Mesenchymal stem cell (in vitro differentiated cells and primary cell): ENCODE measurements at regions not wholly inside any gene's neighbourhood (a gene's known extent, or its start where the extent isn't known, plus 50 kb on each side); places are given as distances from the start of the nearest gene placed in this dataset.

Experiments
- DNase-seq: peaks from one replicate; pipeline ENCODE4 v3.0.0-alpha.2; 2013
- H2AFZ ChIP-seq: one replicate; pipeline ENCODE4 v1.6.1; 2013; ENCODE audit warnings: low read depth, mild to moderate bottlenecking, control low read depth, inconsistent platforms, low read length, moderate library complexity
- H2AK5ac ChIP-seq: 2 replicates; pipeline ENCODE4 v1.6.1; 2013; ENCODE audit warnings: low read length, moderate library complexity, mild to moderate bottlenecking, inconsistent platforms; ENCODE audit not compliant: severe bottlenecking
- H2BK120ac ChIP-seq: one replicate; pipeline ENCODE4 v1.6.1; 2013; ENCODE audit warnings: low read depth, mild to moderate bottlenecking, inconsistent platforms, low read length, moderate library complexity
- H2BK12ac ChIP-seq, 2 experiments: one replicate each; pipeline ENCODE4 v1.6.1; 2013; ENCODE audit warnings: inconsistent platforms in 2 of 2, low read length in 2 of 2, mild to moderate bottlenecking in 2 of 2, moderate library complexity in 2 of 2, control low read depth in 1 of 2
- H2BK15ac ChIP-seq: one replicate; pipeline ENCODE4 v1.6.1; 2013; ENCODE audit warnings: mild to moderate bottlenecking, low read depth, inconsistent platforms; ENCODE audit not compliant: poor library complexity, severe bottlenecking
- H2BK5ac ChIP-seq: 2 replicates; pipeline ENCODE4 v1.6.1; 2013; ENCODE audit warnings: low read depth, mild to moderate bottlenecking, low read length, control low read depth, inconsistent platforms; ENCODE audit not compliant: poor library complexity, severe bottlenecking
- H3K14ac ChIP-seq, 2 experiments: one replicate each; pipeline ENCODE4 v1.6.1; 2013; ENCODE audit warnings: inconsistent platforms in 2 of 2, low read length in 2 of 2, control low read depth in 1 of 2, mild to moderate bottlenecking in 1 of 2, moderate library complexity in 1 of 2
- H3K18ac ChIP-seq, 2 experiments: one replicate each; pipeline ENCODE4 v1.6.1; 2013; ENCODE audit warnings: inconsistent platforms in 2 of 2, low read length in 2 of 2, control low read depth in 1 of 2, low read depth in 1 of 2, mild to moderate bottlenecking in 1 of 2
- H3K23ac ChIP-seq, 2 experiments: one replicate each; pipeline ENCODE4 v1.6.1; 2013; ENCODE audit warnings: inconsistent platforms in 2 of 2, low read length in 2 of 2, mild to moderate bottlenecking in 2 of 2, moderate library complexity in 2 of 2, control low read depth in 1 of 2
- H3K27ac ChIP-seq: 2 replicates; pipeline ENCODE4 v1.5.1; 2013; ENCODE audit warnings: mild to moderate bottlenecking, moderate library complexity, low read length, control low read depth, inconsistent platforms; ENCODE audit not compliant: poor library complexity, severe bottlenecking
- H3K27me3 ChIP-seq, 2 experiments: 2 replicates each; pipeline versions ENCODE4 v1.6.1 to v1.7.0; 2013; ENCODE audit warnings: low read length in 2 of 2, mild to moderate bottlenecking in 2 of 2, moderate library complexity in 2 of 2, control low read depth in 1 of 2, inconsistent platforms in 1 of 2; ENCODE audit not compliant: control insufficient read depth in 1 of 2, insufficient read depth in 1 of 2
- H3K36me3 ChIP-seq, 2 experiments: 2 replicates each; pipeline versions ENCODE4 v1.6.1 to v1.7.0; 2013; ENCODE audit warnings: low read length in 2 of 2, control low read depth in 1 of 2, inconsistent platforms in 1 of 2, low read depth in 1 of 2, mild to moderate bottlenecking in 1 of 2; ENCODE audit not compliant: insufficient read depth in 2 of 2, control insufficient read depth in 1 of 2
- H3K4ac ChIP-seq, 2 experiments: one replicate each; pipeline ENCODE4 v1.6.1; 2013; ENCODE audit warnings: inconsistent platforms in 2 of 2, low read length in 2 of 2, mild to moderate bottlenecking in 2 of 2, moderate library complexity in 2 of 2, control low read depth in 1 of 2, low read depth in 1 of 2
- H3K4me1 ChIP-seq: 2 replicates; pipeline ENCODE4 v1.6.1; 2013; ENCODE audit warnings: low read depth, low read length, control low read depth; ENCODE audit not compliant: control insufficient read depth, insufficient read depth
- H3K4me2 ChIP-seq: 2 replicates; pipeline ENCODE4 v1.6.1; 2013; ENCODE audit warnings: low read length, mild to moderate bottlenecking, inconsistent platforms; ENCODE audit not compliant: poor library complexity, severe bottlenecking
- H3K4me3 ChIP-seq, 2 experiments: 2 replicates each; pipeline versions ENCODE4 v1.5.1 to v1.7.0; 2013; ENCODE audit warnings: low read length in 2 of 2, mild to moderate bottlenecking in 2 of 2, control low read depth in 1 of 2, low read depth in 1 of 2; ENCODE audit not compliant: insufficient read depth in 1 of 2
- H3K79me1 ChIP-seq: replicated peaks from 2 replicates; pipeline ENCODE4 v1.6.1; 2013; ENCODE audit warnings: mild to moderate bottlenecking, control low read depth, low read length, inconsistent platforms; ENCODE audit not compliant: poor library complexity, severe bottlenecking
- H3K9ac ChIP-seq: 2 replicates; pipeline ENCODE4 v1.7.0; 2013; ENCODE audit warnings: mild to moderate bottlenecking, low read length, moderate library complexity
- H3K9me3 ChIP-seq: 2 replicates; pipeline ENCODE4 v1.7.0; 2013; ENCODE audit warnings: mild to moderate bottlenecking, low read length; ENCODE audit not compliant: control insufficient read depth
- H4K8ac ChIP-seq: one replicate; pipeline ENCODE4 v1.6.1; 2013; ENCODE audit warnings: inconsistent platforms, mild to moderate bottlenecking, low read length, moderate library complexity
- H4K91ac ChIP-seq: one replicate; pipeline ENCODE4 v1.6.1; 2013; ENCODE audit warnings: mild to moderate bottlenecking, low read length, inconsistent platforms
- WGBS: methylation state at CpG from one replicate; pipeline ENCODE4 v1.1.7; 2013; ENCODE audit warnings: mixed read lengths; 5-methylcytosine and 5-hydroxymethylcytosine counted together

GRCh38 chr15:70505936-70506912 lies 257.1 kb downstream of the UACA start:
- Histone ChIP-seq H3K14ac (no peak overlapping the region), H3K18ac (no peak overlapping the region), H2AFZ (no peak overlapping the region), H4K8ac (no peak overlapping the region), H3K79me1 (no peaks in the 10 kb centered on the region), H3K9ac (no peak overlapping the region), H3K4me1 (peaks cover 38% of the 10 kb centered on the region), H3K36me3 (no peaks in the 10 kb centered on the region), H3K4me3 (no peak overlapping the region), H3K23ac (no peak overlapping the region), H2BK15ac (no peak overlapping the region), H3K9me3 (peaks cover 25% of the 10 kb centered on the region), H2BK12ac (no peak overlapping the region), H3K4me2 (no peak overlapping the region), H4K91ac (no peak overlapping the region), H2AK5ac (no peak overlapping the region), H3K27ac (no peak overlapping the region), H2BK120ac (no peak overlapping the region), H3K4ac (no peak overlapping the region), H2BK5ac (no peak overlapping the region), H3K27me3 (peaks cover 0 to 36% of the 10 kb centered on the region in 2 experiments)
- no peak for DNase-seq
- 74% methylated on average over 4 of the region's 5 CpGs for WGBS

- Histone ChIP-seq H3K9ac (no peak overlapping the region), H3K4me2 (no peak overlapping the region), H2AK5ac (peak overlapping the region; percentile 41), H3K4me3 (no peak overlapping the region), H3K4me1 (peaks cover 38% of the 10 kb centered on the region), H2BK5ac (no peak overlapping the region), H3K27me3 (peaks cover 0 to 43% of the 10 kb centered on the region in 2 experiments), H2BK12ac (peak overlapping the region in 1 of 2 experiments; percentile 37), H3K9me3 (peaks cover 18% of the 10 kb centered on the region), H3K27ac (no peak overlapping the region), H3K4ac (no peak overlapping the region), H3K36me3 (no peaks in the 10 kb centered on the region), H3K14ac (no peak overlapping the region), H4K91ac (no peak overlapping the region), H3K18ac (peak overlapping the region in 1 of 2 experiments; percentile 50), H3K23ac (no peak overlapping the region), H3K79me1 (no peaks in the 10 kb centered on the region), H4K8ac (no peak overlapping the region), H2BK120ac (no peak overlapping the region), H2BK15ac (no peak overlapping the region), H2AFZ (no peak overlapping the region)
- DNase-seq: peak; percentile 88
- 9% methylated on average over 2 of the region's 3 CpGs for WGBS
These were observed 257.9 kb downstream of the UACA start for GRCh38 chr15:70505411-70505919.

GRCh38 chr15:70504988-70505387 lies 258.4 kb downstream of the UACA start:
- no peaks in the 10 kb centered on the region for H3K36me3 ChIP-seq
- no peak overlapping the region for H2BK5ac ChIP-seq
- peak overlapping the region; percentile 62 for H2AK5ac ChIP-seq
- peak overlapping the region in 1 of 2 experiments; percentile 86 for H3K18ac ChIP-seq
- no peak overlapping the region for H4K8ac ChIP-seq
- H2AFZ ChIP-seq: no peak overlapping the region
- no peak overlapping the region for H3K9ac ChIP-seq
- H3K14ac ChIP-seq: peak overlapping the region in 1 of 2 experiments; percentile 61
- peak overlapping the region; percentile 11 to 82 for H2BK12ac ChIP-seq
- H3K27ac ChIP-seq: no peak overlapping the region
- H3K4ac ChIP-seq: peak overlapping the region; percentile 5 to 76
- 83% methylated on average over 12 of the region's 12 CpGs for WGBS
- peaks cover 0 to 46% of the 10 kb centered on the region in 2 experiments for H3K27me3 ChIP-seq
- no peak overlapping the region for H3K4me3 ChIP-seq
- no peak overlapping the region for H3K4me2 ChIP-seq
- no peak overlapping the region for H3K23ac ChIP-seq
- peaks cover 38% of the 10 kb centered on the region for H3K4me1 ChIP-seq
- peak overlapping the region; percentile 73 for H2BK15ac ChIP-seq
- H2BK120ac ChIP-seq: peak overlapping the region; percentile 22
- H3K79me1 ChIP-seq: no peaks in the 10 kb centered on the region
- peak overlapping the region; percentile 44 for H4K91ac ChIP-seq
- peaks cover 13% of the 10 kb centered on the region for H3K9me3 ChIP-seq
- no peak for DNase-seq

- Histone ChIP-seq H3K23ac (no peak overlapping the region), H3K18ac (peak overlapping the region; percentile 23 to 86), H2BK15ac (peak overlapping the region; percentile 78), H4K91ac (peak overlapping the region; percentile 44), H3K14ac (no peak overlapping the region), H2BK12ac (peak overlapping the region; percentile 79 to 88), H3K4ac (peak overlapping the region in 1 of 2 experiments; percentile 5), H2AFZ (no peak overlapping the region), H3K79me1 (no peaks in the 10 kb centered on the region), H3K4me2 (no peak overlapping the region), H2AK5ac (peak overlapping the region; percentile 62), H4K8ac (peak overlapping the region; percentile 27), H2BK5ac (no peak overlapping the region), H3K9me3 (peaks cover 8% of the 10 kb centered on the region), H3K4me1 (peaks cover 38% of the 10 kb centered on the region), H3K27me3 (peaks cover 0 to 47% of the 10 kb centered on the region in 2 experiments), H2BK120ac (peak overlapping the region; percentile 22), H3K4me3 (no peak overlapping the region), H3K27ac (no peak overlapping the region), H3K9ac (no peak overlapping the region), H3K36me3 (no peaks in the 10 kb centered on the region)
- peak; percentile 71 for DNase-seq
- 25% methylated on average over 7 of the region's 9 CpGs for WGBS
These were observed 258.9 kb downstream of the UACA start for GRCh38 chr15:70504299-70504951.
